GM23338 (cell line): ENCODE measurements at regions not wholly inside any gene's neighbourhood (a gene's known extent, or its start where the extent isn't known, plus 50 kb on each side); places are given as distances from the start of the nearest gene placed in this dataset.
"Not testable (repeated sequence)": the region's sequence is repeated elsewhere in the genome, so short reads cannot be mapped to it uniquely, and the experiment has no call there.

ENCODE experiments used
- ATAC-seq: fragments of 200-7000 bp; cut with Tn5 transposase; 3 replicates; pipeline ENCODE4 v1.9.1; 2020
- DNase-seq: peaks from one replicate; pipeline ENCODE4 v3.0.0-alpha.2; 2015; ENCODE audit warnings: low spot score
- H2AFZ ChIP-seq: fragments of 200-600 bp; sonication (generic); 2 replicates; pipeline ENCODE4 v1.8.0; 2016; ENCODE audit warnings: antibody characterized with exemption, mild to moderate bottlenecking, moderate library complexity
- H3F3A ChIP-seq: fragments of 200-600 bp; sonication (generic); replicated peaks from 2 replicates; pipeline ENCODE4 v1.8.0; 2017; ENCODE audit warnings: antibody characterized with exemption, mixed run types, low read depth
- H3K27ac ChIP-seq: fragments of 200-600 bp; sonication (generic); 2 replicates; pipeline ENCODE4 v1.6.1; 2016; ENCODE audit warnings: low read depth
- H3K27me3 ChIP-seq: fragments of 200-600 bp; sonication (generic); 2 replicates; pipeline ENCODE4 v1.8.0; 2016; ENCODE audit warnings: mild to moderate bottlenecking, mixed run types, moderate library complexity; ENCODE audit not compliant: insufficient read depth
- H3K36me3 ChIP-seq: fragments of 200-600 bp; sonication (generic); 2 replicates; pipeline ENCODE4 v1.8.0; 2016; ENCODE audit warnings: mild to moderate bottlenecking; ENCODE audit not compliant: insufficient read depth
- H3K4me1 ChIP-seq: fragments of 200-600 bp; sonication (generic); 2 replicates; pipeline ENCODE4 v1.8.0; 2016; ENCODE audit warnings: mild to moderate bottlenecking, moderate library complexity; ENCODE audit not compliant: insufficient read depth
- H3K4me2 ChIP-seq: fragments of 200-600 bp; sonication (generic); 2 replicates; pipeline ENCODE4 v1.7.1; 2017; ENCODE audit warnings: mixed run types
- H3K4me3 ChIP-seq: fragments of 200-600 bp; sonication (generic); 2 replicates; pipeline ENCODE4 v1.6.1; 2016; ENCODE audit warnings: mixed run types
- H3K79me2 ChIP-seq: fragments of 200-600 bp; sonication (generic); replicated peaks from 2 replicates; pipeline ENCODE4 v1.8.0; 2017; ENCODE audit warnings: mild to moderate bottlenecking; ENCODE audit not compliant: insufficient read depth
- H3K9me2 ChIP-seq: fragments of 200-600 bp; sonication (generic); 2 replicates; pipeline ENCODE4 v1.8.0; 2017; ENCODE audit not compliant: insufficient read depth
- H4K20me1 ChIP-seq: fragments of 200-600 bp; sonication (generic); replicated peaks from 2 replicates; pipeline ENCODE4 v1.8.0; 2017; ENCODE audit warnings: mild to moderate bottlenecking; ENCODE audit not compliant: insufficient read depth
- H3K27ac Mint-ChIP-seq: 2 replicates; pipeline ENCODE4 v1.8.0; 2020; ENCODE audit warnings: inconsistent platforms, mild to moderate bottlenecking, moderate library complexity, mixed read lengths
- H3K27me3 Mint-ChIP-seq: 3 replicates; pipeline ENCODE4 v1.8.0; 2022; ENCODE audit warnings: low read depth, mild to moderate bottlenecking, moderate library complexity, mixed read lengths, inconsistent platforms; ENCODE audit not compliant: insufficient read depth, poor library complexity
- H3K36me3 Mint-ChIP-seq: 3 replicates; pipeline ENCODE4 v1.8.0; 2021; ENCODE audit warnings: low read depth, mild to moderate bottlenecking, inconsistent platforms, moderate library complexity, mixed read lengths
- H3K4me1 Mint-ChIP-seq: 3 replicates; pipeline ENCODE4 v1.8.0; 2020; ENCODE audit warnings: mild to moderate bottlenecking, inconsistent platforms, mixed read lengths
- H3K4me3 Mint-ChIP-seq: 3 replicates; pipeline ENCODE4 v1.8.0; 2021; ENCODE audit warnings: moderate library complexity, mild to moderate bottlenecking, inconsistent platforms, mixed read lengths
- H3K9me3 Mint-ChIP-seq: 3 replicates; pipeline ENCODE4 v1.8.0; 2020; ENCODE audit warnings: moderate library complexity, mild to moderate bottlenecking, inconsistent platforms, mixed read lengths
- CTCF ChIP-seq, 2 experiments: fragments of 200-600 bp in 1 of 2; sonication (generic) in 1 of 2; conservative IDR thresholded peaks; 2 replicates each; pipeline versions ENCODE4 v1.5.1 to v1.6.1; 2016 to 2017; ENCODE audit warnings: antibody characterized with exemption in 2 of 2, low read depth in 2 of 2, mild to moderate bottlenecking in 2 of 2, moderate library complexity in 1 of 2
- ETS1 ChIP-seq: IDR thresholded peaks from 2 replicates; pipeline ENCODE4 v1.6.1; 2016; ENCODE audit warnings: antibody characterized with exemption
- NANOG ChIP-seq: IDR thresholded peaks from 2 replicates; pipeline ENCODE4 v1.6.1; 2016; ENCODE audit warnings: antibody characterized with exemption, borderline replicate concordance
- POLR2AphosphoS5 ChIP-seq: IDR thresholded peaks from 2 replicates; pipeline ENCODE4 v1.6.1; 2016; ENCODE audit warnings: antibody characterized with exemption, low read depth
- REST ChIP-seq: IDR thresholded peaks from one replicate; pipeline ENCODE4 v1.6.1; 2018; ENCODE audit warnings: antibody characterized with exemption; ENCODE audit not compliant: unreplicated experiment
- ZNF114 ChIP-seq: fragments of 250-450 bp; sonication (Bioruptor Pico); IDR thresholded peaks from 2 replicates; pipeline ENCODE4 v1.5.0; 2020; ENCODE audit warnings: mild to moderate bottlenecking, moderate library complexity
- TF ChIP-seq, protein P1 (sequence below): fragments of 250-450 bp; sonication (Bioruptor Pico); IDR thresholded peaks from 2 replicates; pipeline ENCODE4 v1.5.0; 2020; ENCODE audit warnings: mild to moderate bottlenecking, moderate library complexity

GRCh38 chr1:111052246-111052645 is 87.6 kb downstream of the DRAM2 start (continued):
- no peak for TF ChIP-seq REST

- H3K4me1 ChIP-seq, H3K4me3 Mint-ChIP-seq, H3K27me3 Mint-ChIP-seq, H3K4me2 ChIP-seq, H3F3A ChIP-seq, H4K20me1 ChIP-seq, H3K27ac ChIP-seq, H3K9me3 Mint-ChIP-seq, H3K4me1 Mint-ChIP-seq, H3K9me2 ChIP-seq, H3K4me3 ChIP-seq, H3K27ac Mint-ChIP-seq, H3K27me3 ChIP-seq, ATAC-seq, DNase-seq, H3K36me3 ChIP-seq, H2AFZ ChIP-seq, H3K36me3 Mint-ChIP-seq, H3K79me2 ChIP-seq: not testable (repeated sequence)
Observed at GRCh38 chr1:111048253-111048652, 84.5 kb upstream of the LRIF1 start.

- peaks cover 9% of the 10 kb centered on the region for H3K9me3 Mint-ChIP-seq
- TF ChIP-seq CTCF (conservative IDR thresholded peaks at IDR 0.05; ENCODE audit: low read depth in 2 of 2), result no peak
- TF ChIP-seq, protein P1, sequence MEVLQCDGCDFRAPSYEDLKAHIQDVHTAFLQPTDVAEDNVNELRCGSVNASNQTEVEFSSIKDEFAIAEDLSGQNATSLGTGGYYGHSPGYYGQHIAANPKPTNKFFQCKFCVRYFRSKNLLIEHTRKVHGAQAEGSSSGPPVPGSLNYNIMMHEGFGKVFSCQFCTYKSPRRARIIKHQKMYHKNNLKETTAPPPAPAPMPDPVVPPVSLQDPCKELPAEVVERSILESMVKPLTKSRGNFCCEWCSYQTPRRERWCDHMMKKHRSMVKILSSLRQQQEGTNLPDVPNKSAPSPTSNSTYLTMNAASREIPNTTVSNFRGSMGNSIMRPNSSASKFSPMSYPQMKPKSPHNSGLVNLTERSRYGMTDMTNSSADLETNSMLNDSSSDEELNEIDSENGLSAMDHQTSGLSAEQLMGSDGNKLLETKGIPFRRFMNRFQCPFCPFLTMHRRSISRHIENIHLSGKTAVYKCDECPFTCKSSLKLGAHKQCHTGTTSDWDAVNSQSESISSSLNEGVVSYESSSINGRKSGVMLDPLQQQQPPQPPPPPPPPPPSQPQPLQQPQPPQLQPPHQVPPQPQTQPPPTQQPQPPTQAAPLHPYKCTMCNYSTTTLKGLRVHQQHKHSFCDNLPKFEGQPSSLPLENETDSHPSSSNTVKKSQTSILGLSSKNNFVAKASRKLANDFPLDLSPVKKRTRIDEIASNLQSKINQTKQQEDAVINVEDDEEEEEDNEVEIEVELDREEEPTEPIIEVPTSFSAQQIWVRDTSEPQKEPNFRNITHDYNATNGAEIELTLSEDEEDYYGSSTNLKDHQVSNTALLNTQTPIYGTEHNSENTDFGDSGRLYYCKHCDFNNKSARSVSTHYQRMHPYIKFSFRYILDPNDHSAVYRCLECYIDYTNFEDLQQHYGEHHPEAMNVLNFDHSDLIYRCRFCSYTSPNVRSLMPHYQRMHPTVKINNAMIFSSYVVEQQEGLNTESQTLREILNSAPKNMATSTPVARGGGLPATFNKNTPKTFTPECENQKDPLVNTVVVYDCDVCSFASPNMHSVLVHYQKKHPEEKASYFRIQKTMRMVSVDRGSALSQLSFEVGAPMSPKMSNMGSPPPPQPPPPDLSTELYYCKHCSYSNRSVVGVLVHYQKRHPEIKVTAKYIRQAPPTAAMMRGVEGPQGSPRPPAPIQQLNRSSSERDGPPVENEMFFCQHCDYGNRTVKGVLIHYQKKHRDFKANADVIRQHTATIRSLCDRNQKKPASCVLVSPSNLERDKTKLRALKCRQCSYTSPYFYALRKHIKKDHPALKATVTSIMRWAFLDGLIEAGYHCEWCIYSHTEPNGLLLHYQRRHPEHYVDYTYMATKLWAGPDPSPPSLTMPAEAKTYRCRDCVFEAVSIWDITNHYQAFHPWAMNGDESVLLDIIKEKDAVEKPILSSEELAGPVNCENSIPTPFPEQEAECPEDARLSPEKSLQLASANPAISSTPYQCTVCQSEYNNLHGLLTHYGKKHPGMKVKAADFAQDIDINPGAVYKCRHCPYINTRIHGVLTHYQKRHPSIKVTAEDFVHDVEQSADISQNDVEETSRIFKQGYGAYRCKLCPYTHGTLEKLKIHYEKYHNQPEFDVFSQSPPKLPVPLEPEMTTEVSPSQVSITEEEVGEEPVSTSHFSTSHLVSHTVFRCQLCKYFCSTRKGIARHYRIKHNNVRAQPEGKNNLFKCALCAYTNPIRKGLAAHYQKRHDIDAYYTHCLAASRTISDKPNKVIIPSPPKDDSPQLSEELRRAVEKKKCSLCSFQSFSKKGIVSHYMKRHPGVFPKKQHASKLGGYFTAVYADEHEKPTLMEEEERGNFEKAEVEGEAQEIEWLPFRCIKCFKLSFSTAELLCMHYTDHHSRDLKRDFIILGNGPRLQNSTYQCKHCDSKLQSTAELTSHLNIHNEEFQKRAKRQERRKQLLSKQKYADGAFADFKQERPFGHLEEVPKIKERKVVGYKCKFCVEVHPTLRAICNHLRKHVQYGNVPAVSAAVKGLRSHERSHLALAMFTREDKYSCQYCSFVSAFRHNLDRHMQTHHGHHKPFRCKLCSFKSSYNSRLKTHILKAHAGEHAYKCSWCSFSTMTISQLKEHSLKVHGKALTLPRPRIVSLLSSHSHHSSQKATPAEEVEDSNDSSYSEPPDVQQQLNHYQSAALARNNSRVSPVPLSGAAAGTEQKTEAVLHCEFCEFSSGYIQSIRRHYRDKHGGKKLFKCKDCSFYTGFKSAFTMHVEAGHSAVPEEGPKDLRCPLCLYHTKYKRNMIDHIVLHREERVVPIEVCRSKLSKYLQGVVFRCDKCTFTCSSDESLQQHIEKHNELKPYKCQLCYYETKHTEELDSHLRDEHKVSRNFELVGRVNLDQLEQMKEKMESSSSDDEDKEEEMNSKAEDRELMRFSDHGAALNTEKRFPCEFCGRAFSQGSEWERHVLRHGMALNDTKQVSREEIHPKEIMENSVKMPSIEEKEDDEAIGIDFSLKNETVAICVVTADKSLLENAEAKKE (CRISPR knock-in tag), result no peak
- no peak for TF ChIP-seq POLR2AphosphoS5
- no peak for TF ChIP-seq NANOG
- TF ChIP-seq ETS1, result no peak
- no peak for TF ChIP-seq ZNF114 (CRISPR knock-in tag)
Observed at GRCh38 chr1:111045033-111045722, 81.5 kb upstream of the LRIF1 start.

More at GRCh38 chr1:111045033-111045722, 81.5 kb upstream of the LRIF1 start:
- Histone ChIP-seq H3K79me2 (no peaks in the 10 kb centered on the region), H4K20me1 (no peaks in the 10 kb centered on the region), H3K4me3 (no peak overlapping the region), H3K36me3 (no peaks in the 10 kb centered on the region), H3K4me1 (no peaks in the 10 kb centered on the region), H3F3A (no peaks in the 10 kb centered on the region), H3K4me2 (no peak overlapping the region), H3K9me2 (no peaks in the 10 kb centered on the region), H3K27ac (no peak overlapping the region), H2AFZ (no peak overlapping the region), H3K27me3 (no peaks in the 10 kb centered on the region)
- DNase-seq (no peak), ATAC-seq (no peak)
- Mint-ChIP-seq H3K27me3 (no peaks in the 10 kb centered on the region), H3K4me3 (no peak overlapping the region), H3K27ac (no peak overlapping the region), H3K36me3 (no peaks in the 10 kb centered on the region), H3K4me1 (no peaks in the 10 kb centered on the region)
